DOHH2 (cell line): ENCODE measurements at regions not wholly inside any gene's neighbourhood (a gene's known extent, or its start where the extent isn't known, plus 50 kb on each side); places are given as distances from the start of the nearest gene placed in this dataset.

Source experiments
- EZH2phosphoT487 ChIP-seq: fragments of 200-600 bp; sonication (generic); IDR thresholded peaks from 2 replicates; pipeline ENCODE4 v1.6.1; 2017; ENCODE audit warnings: borderline replicate concordance, mild to moderate bottlenecking, antibody characterized with exemption, low read length, moderate library complexity, mixed read lengths
- TF ChIP-seq, protein P1 (sequence below): fragments of 200-600 bp; sonication (generic); IDR thresholded peaks from one replicate; pipeline ENCODE4 v1.5.1; 2014; ENCODE audit warnings: antibody characterized with exemption, mild to moderate bottlenecking, low read depth, low read length; ENCODE audit not compliant: poor library complexity, severe bottlenecking

DNA sequence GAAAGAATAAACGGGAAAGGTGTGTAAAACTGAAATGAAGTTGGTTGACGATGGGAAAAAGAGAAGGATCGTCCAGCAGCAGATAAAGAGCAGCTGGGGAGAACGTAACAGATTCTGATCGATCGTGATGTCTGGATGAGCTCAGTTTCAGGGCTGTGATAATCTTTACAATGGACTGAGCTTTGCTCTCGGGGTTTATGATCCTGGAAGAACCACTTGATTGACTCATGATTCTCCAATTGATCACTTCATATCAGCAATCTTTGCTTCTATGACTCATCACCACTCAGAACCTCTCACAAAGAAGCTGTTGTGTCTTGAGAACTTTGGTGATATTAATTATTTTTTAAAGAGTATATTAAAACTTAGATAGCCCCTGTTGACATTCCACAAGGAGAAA is 690.7 kb downstream of the TUSC7 start:
- TF ChIP-seq, protein P1, sequence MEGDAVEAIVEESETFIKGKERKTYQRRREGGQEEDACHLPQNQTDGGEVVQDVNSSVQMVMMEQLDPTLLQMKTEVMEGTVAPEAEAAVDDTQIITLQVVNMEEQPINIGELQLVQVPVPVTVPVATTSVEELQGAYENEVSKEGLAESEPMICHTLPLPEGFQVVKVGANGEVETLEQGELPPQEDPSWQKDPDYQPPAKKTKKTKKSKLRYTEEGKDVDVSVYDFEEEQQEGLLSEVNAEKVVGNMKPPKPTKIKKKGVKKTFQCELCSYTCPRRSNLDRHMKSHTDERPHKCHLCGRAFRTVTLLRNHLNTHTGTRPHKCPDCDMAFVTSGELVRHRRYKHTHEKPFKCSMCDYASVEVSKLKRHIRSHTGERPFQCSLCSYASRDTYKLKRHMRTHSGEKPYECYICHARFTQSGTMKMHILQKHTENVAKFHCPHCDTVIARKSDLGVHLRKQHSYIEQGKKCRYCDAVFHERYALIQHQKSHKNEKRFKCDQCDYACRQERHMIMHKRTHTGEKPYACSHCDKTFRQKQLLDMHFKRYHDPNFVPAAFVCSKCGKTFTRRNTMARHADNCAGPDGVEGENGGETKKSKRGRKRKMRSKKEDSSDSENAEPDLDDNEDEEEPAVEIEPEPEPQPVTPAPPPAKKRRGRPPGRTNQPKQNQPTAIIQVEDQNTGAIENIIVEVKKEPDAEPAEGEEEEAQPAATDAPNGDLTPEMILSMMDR: no peak
- no peak for TF ChIP-seq EZH2phosphoT487
